ENCODE measurements at regions not wholly inside any gene's neighbourhood (a gene's known extent, or its start where the extent isn't known, plus 50 kb on each side); places are given as distances from the start of the nearest gene placed in this dataset.

GRCh38 chr6:144405163-144405562 is 120.0 kb downstream of the UTRN start (continued):
- TF ChIP-seq SP2 (IDR thresholded peaks at IDR 0.05; ENCODE audit: low read length) (no peak), TCF12 (IDR thresholded peaks at IDR 0.05; ENCODE audit: low read depth, low read length) (no peak), SIRT6 (IDR thresholded peaks at IDR 0.05; ENCODE audit: low read length) (no peak), TAF1 (IDR thresholded peaks at IDR 0.05; ENCODE audit: low read depth, low read length) (no peak), JUND (IDR thresholded peaks at IDR 0.05; ENCODE audit: low read length) (no peak)

Data from H1 (cell line).